ENCODE measurements at regions not wholly inside any gene's neighbourhood (a gene's known extent, or its start where the extent isn't known, plus 50 kb on each side); places are given as distances from the start of the nearest gene placed in this dataset.

DNA sequence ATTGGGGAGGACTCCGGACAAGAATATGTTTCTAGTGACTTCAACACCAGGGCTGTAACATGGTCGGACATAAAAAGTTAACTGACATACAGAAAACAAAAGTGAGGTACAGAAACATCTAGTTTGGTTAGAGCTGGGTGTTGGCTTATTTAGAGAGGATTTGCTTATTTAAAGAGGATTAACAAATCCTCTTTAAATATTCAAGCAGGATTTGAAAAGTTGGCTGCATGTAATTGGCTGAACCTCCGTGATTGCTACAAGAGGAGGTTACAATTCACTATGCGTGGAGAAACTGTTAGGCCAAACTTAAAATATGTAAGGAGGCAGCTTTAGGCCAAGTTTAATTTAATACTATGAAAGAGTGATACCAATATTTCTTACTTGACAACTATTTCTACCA lies 2707.4 kb downstream of the ARAP2 start:
- TF ChIP-seq CTCF (conservative IDR thresholded peaks at IDR 0.05; ENCODE audit: low read length) (no peak), EZH2phosphoT487 (IDR thresholded peaks at IDR 0.05; ENCODE audit: borderline replicate concordance) (no peak)

Measured in Loucy (cell line).